Parathyroid adenoma (tissue), 2 donors: ENCODE measurements at regions not wholly inside any gene's neighbourhood (a gene's known extent, or its start where the extent isn't known, plus 50 kb on each side); places are given as distances from the start of the nearest gene placed in this dataset.

Experiments
- H2AFZ ChIP-seq: fragments of 300-600 bp; sonication (generic); one replicate; pipeline ENCODE4 v1.7.0; 2017; ENCODE audit warnings: antibody characterized with exemption, mild to moderate bottlenecking
- H3K27ac ChIP-seq: fragments of 300-600 bp; sonication (generic); one replicate; pipeline ENCODE4 v1.7.0; 2017
- H3K27me3 ChIP-seq: fragments of 300-600 bp; sonication (generic); one replicate; pipeline ENCODE4 v1.7.0; 2017; ENCODE audit warnings: low read length; ENCODE audit not compliant: control insufficient read depth, insufficient read depth
- H3K36me3 ChIP-seq: fragments of 300-600 bp; sonication (generic); one replicate; pipeline ENCODE4 v1.7.0; 2017; ENCODE audit warnings: low read length; ENCODE audit not compliant: control insufficient read depth, insufficient read depth
- H3K4me1 ChIP-seq: fragments of 300-600 bp; sonication (generic); one replicate; pipeline ENCODE4 v1.7.0; 2017; ENCODE audit warnings: control low read depth
- H3K4me2 ChIP-seq: fragments of 300-600 bp; sonication (generic); one replicate; pipeline ENCODE4 v1.7.0; 2017; ENCODE audit warnings: low read length
- H3K4me3 ChIP-seq: fragments of 300-600 bp; sonication (generic); one replicate; pipeline ENCODE4 v1.7.0; 2017; ENCODE audit warnings: low read depth, low read length
- H3K79me2 ChIP-seq: fragments of 300-600 bp; sonication (generic); one replicate; pipeline ENCODE4 v1.7.0; 2017; ENCODE audit warnings: control low read depth
- H3K9ac ChIP-seq: fragments of 300-600 bp; sonication (generic); one replicate; pipeline ENCODE4 v1.7.0; 2017; ENCODE audit warnings: mild to moderate bottlenecking
- H3K9me3 ChIP-seq: fragments of 300-600 bp; sonication (generic); one replicate; pipeline ENCODE4 v1.7.0; 2017; ENCODE audit warnings: low read length; ENCODE audit not compliant: control insufficient read depth
- CTCF ChIP-seq: fragments of 300-600 bp; sonication (generic); IDR thresholded peaks from one replicate; pipeline ENCODE4 v1.7.0; 2017; ENCODE audit warnings: antibody characterized with exemption, mild to moderate bottlenecking
- donor health status: primary hyperparathyroidism.

DNA sequence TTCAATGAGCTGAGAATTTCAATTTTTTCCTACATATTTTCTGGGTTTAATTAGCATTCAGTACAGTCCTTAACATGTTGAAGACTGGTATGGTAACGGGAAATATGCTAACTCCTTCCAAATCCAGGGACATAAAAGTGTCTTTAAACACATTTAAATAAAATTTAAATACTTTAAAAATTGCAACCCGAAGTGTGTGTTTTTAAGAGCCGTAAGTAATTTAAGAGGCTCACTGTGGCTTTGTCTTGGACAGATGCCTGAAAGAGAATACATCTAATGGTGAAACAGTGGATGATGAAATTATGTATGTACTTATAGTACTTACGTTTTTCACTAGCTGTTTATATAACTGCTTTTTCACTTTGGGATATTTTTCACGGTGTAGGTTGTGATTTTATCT lies 687.3 kb upstream of the CELF2 start:
- Histone ChIP-seq H3K27me3 (no peaks in the 10 kb centered on the region), H3K4me2 (no peak overlapping the region), H3K36me3 (no peaks in the 10 kb centered on the region), H3K4me1 (no peaks in the 10 kb centered on the region), H3K27ac (no peak overlapping the region), H3K79me2 (no peaks in the 10 kb centered on the region), H3K4me3 (no peak overlapping the region), H2AFZ (no peak overlapping the region), H3K9ac (no peak overlapping the region), H3K9me3 (no peaks in the 10 kb centered on the region)
- TF ChIP-seq CTCF: no peak

DNA sequence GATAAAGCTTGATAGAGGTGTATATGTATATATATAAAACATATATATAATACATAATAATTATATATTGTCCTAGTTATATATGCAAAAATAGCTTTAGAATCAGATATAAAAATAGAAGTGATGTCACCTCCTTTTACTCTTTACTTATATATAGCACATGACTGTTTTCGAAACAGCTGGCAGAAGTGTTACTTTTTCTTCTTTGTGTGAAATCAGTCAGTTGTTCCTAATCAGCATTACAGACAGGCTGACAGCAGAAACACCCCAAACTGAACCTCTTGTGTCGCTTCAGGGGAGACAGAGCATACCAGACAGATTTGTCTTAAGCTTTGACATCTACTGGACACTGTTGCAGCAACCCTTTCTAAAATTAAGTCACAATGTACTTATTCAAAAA lies 684.9 kb upstream of the CELF2 start:
- Histone ChIP-seq H3K36me3 (no peaks in the 10 kb centered on the region), H3K79me2 (no peaks in the 10 kb centered on the region), H3K4me3 (no peak overlapping the region), H3K27me3 (no peaks in the 10 kb centered on the region), H2AFZ (no peak overlapping the region), H3K9ac (no peak overlapping the region), H3K4me2 (no peak overlapping the region), H3K4me1 (no peaks in the 10 kb centered on the region), H3K9me3 (no peaks in the 10 kb centered on the region), H3K27ac (no peak overlapping the region)
- no peak for TF ChIP-seq CTCF

- no peak overlapping the region for H2AFZ ChIP-seq
- H3K9ac ChIP-seq: no peak overlapping the region
- H3K79me2 ChIP-seq: no peaks in the 10 kb centered on the region
- H3K27ac ChIP-seq: no peak overlapping the region
- no peaks in the 10 kb centered on the region for H3K9me3 ChIP-seq
- no peaks in the 10 kb centered on the region for H3K4me1 ChIP-seq
- no peaks in the 10 kb centered on the region for H3K36me3 ChIP-seq
- TF ChIP-seq CTCF: no peak
- no peaks in the 10 kb centered on the region for H3K27me3 ChIP-seq
- H3K4me2 ChIP-seq: no peak overlapping the region
- H3K4me3 ChIP-seq: no peak overlapping the region
Measured at GRCh38 chr10:10333622-10334021, 684.0 kb upstream of the CELF2 start.

- no peak overlapping the region for H3K9ac ChIP-seq
- TF ChIP-seq CTCF: no peak
- H3K27me3 ChIP-seq: no peaks in the 10 kb centered on the region
- H3K36me3 ChIP-seq: no peaks in the 10 kb centered on the region
- H3K27ac ChIP-seq: no peak overlapping the region
- H3K4me2 ChIP-seq: no peak overlapping the region
- H3K79me2 ChIP-seq: no peaks in the 10 kb centered on the region
- H3K4me3 ChIP-seq: no peak overlapping the region
- H3K9me3 ChIP-seq: no peaks in the 10 kb centered on the region
- no peaks in the 10 kb centered on the region for H3K4me1 ChIP-seq
- H2AFZ ChIP-seq: no peak overlapping the region
Measured at GRCh38 chr10:10338339-10338738, 679.3 kb upstream of the CELF2 start.

DNA sequence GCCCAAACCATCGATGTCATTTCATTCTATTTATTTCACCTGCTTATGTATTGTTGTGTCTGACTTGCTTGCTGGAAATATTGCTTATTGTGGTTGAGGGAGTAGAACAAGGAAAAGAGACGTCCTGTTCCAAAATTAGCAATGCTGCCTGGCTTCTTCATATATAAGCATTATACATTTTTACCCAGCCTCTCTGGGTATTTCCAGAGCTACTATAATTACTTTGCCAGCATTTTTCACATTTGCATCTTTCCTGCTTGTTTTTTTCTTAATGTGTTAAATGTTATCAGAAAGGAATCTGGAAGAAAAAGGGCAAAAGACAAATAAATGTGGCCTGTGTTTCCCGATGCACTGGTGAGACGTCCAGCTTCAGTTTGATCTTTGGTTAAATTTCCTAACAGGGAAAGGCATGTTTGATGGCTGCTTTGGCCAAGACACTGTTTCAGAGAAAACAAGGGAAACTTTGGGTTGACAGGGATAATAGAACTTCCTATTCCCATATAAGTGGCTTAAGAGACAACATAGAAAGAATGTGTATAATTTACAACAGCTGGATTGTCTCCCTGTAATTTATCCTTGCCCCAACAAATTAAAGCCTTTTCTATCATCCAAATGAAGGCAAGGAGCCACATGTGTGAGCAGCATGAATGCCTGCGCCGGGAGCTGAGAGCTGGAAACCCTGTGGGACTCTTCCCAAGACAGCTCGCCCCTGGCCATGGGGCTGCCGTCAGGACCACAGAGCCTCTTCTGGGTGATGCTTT lies 671.1 kb upstream of the CELF2 start:
- Histone ChIP-seq H3K9ac (no peak overlapping the region), H3K79me2 (no peaks in the 10 kb centered on the region), H3K27ac (no peak overlapping the region), H3K27me3 (no peaks in the 10 kb centered on the region), H3K4me3 (no peak overlapping the region), H3K9me3 (no peaks in the 10 kb centered on the region), H3K4me1 (no peaks in the 10 kb centered on the region), H3K4me2 (no peak overlapping the region), H3K36me3 (no peaks in the 10 kb centered on the region), H2AFZ (no peak overlapping the region)
- TF ChIP-seq CTCF: no peak
